HG03571 (cell line): ENCODE measurements at regions not wholly inside any gene's neighbourhood (a gene's known extent, or its start where the extent isn't known, plus 50 kb on each side); places are given as distances from the start of the nearest gene placed in this dataset.

ENCODE experiments used
- ATAC-seq: cut with Tn5 transposase; IDR thresholded peaks from one replicate; pipeline ENCODE4 v1.9.1; 2021; ENCODE audit not compliant: unreplicated experiment

- no peak for ATAC-seq
Measured at GRCh38 chr11:122320671-122321070, 204.7 kb upstream of the BLID start.

- no peak for ATAC-seq
Measured at GRCh38 chr11:122319691-122320620, 203.9 kb upstream of the BLID start.

- ATAC-seq = no peak
Measured at GRCh38 chr11:122319085-122319484, 203.1 kb upstream of the BLID start.

GRCh38 chr11:122317305-122317704 lies 201.3 kb upstream of the BLID start:
- no peak for ATAC-seq

- ATAC-seq = no peak
Measured at GRCh38 chr11:122313581-122313980, 197.6 kb upstream of the BLID start.

GRCh38 chr11:122311216-122311755 lies 195.3 kb upstream of the BLID start:
- ATAC-seq = no peak

GRCh38 chr11:122310766-122311165 lies 194.8 kb upstream of the BLID start:
- no peak for ATAC-seq

- no peak for ATAC-seq
Measured at GRCh38 chr11:122309262-122309925, 193.4 kb upstream of the BLID start.

- no peak for ATAC-seq
Measured at GRCh38 chr11:122308226-122308625, 192.2 kb upstream of the BLID start.

GRCh38 chr11:122307476-122308035 lies 191.5 kb upstream of the BLID start:
- ATAC-seq = no peak

GRCh38 chr11:122306831-122307391 lies 190.9 kb upstream of the BLID start:
- ATAC-seq = no peak

GRCh38 chr11:122305426-122306320 lies 189.7 kb upstream of the BLID start:
- ATAC-seq = no peak

GRCh38 chr11:122304973-122305372 lies 189.0 kb upstream of the BLID start:
- no peak for ATAC-seq

- no peak for ATAC-seq
Measured at GRCh38 chr11:122304306-122304705, 188.3 kb upstream of the BLID start.

- ATAC-seq = no peak
Measured at GRCh38 chr11:122294041-122294440, 178.0 kb upstream of the BLID start.

GRCh38 chr11:122293296-122294023 lies 177.4 kb upstream of the BLID start:
- ATAC-seq = no peak

GRCh38 chr11:122287401-122287800 lies 171.4 kb upstream of the BLID start:
- no peak for ATAC-seq

- no peak for ATAC-seq
Measured at GRCh38 chr11:122285070-122285988, 169.3 kb upstream of the BLID start.

GRCh38 chr11:122280870-122281269 lies 164.9 kb upstream of the BLID start:
- ATAC-seq = no peak
